MM.1S (cell line): ENCODE measurements at regions not wholly inside any gene's neighbourhood (a gene's known extent, or its start where the extent isn't known, plus 50 kb on each side); places are given as distances from the start of the nearest gene placed in this dataset.

Experiments used
- DNase-seq: peaks from one replicate; pipeline ENCODE4 v3.0.0-alpha.2; 2015
- H2AFZ ChIP-seq: fragments of 300-600 bp; sonication (generic); 2 replicates; pipeline ENCODE4 v1.6.0; 2016; ENCODE audit warnings: antibody characterized with exemption, low read length
- H3F3A ChIP-seq: fragments of 300-600 bp; sonication (generic); 2 replicates; pipeline ENCODE4 v1.6.1; 2016; ENCODE audit warnings: mild to moderate bottlenecking, antibody characterized with exemption, low read length, moderate library complexity, mixed read lengths; ENCODE audit not compliant: insufficient read depth
- H3K27ac ChIP-seq: fragments of 300-600 bp; sonication (generic); 2 replicates; pipeline ENCODE4 v1.5.1; 2016; ENCODE audit warnings: mild to moderate bottlenecking, low read length
- H3K27me3 ChIP-seq: fragments of 300-600 bp; sonication (generic); replicated peaks from 2 replicates; pipeline ENCODE4 v1.6.0; 2016; ENCODE audit warnings: low read length; ENCODE audit not compliant: insufficient read depth
- H3K36me3 ChIP-seq: fragments of 300-600 bp; sonication (generic); replicated peaks from 2 replicates; pipeline ENCODE4 v1.6.1; 2016; ENCODE audit warnings: mild to moderate bottlenecking, low read length, mixed read lengths; ENCODE audit not compliant: insufficient read depth
- H3K4me1 ChIP-seq: fragments of 300-600 bp; sonication (generic); 2 replicates; pipeline ENCODE4 v1.6.1; 2016; ENCODE audit warnings: low read length, mixed read lengths
- H3K4me2 ChIP-seq: fragments of 300-600 bp; sonication (generic); 2 replicates; pipeline ENCODE4 v1.6.0; 2016; ENCODE audit warnings: low read depth, low read length
- H3K4me3 ChIP-seq: fragments of 300-600 bp; sonication (generic); 2 replicates; pipeline ENCODE4 v1.5.1; 2016; ENCODE audit warnings: low read length, mixed read lengths
- H3K79me2 ChIP-seq: fragments of 300-600 bp; sonication (generic); 2 replicates; pipeline ENCODE4 v1.6.1; 2016; ENCODE audit warnings: mixed run types, low read length, mixed read lengths
- H3K9ac ChIP-seq: fragments of 300-600 bp; sonication (generic); 2 replicates; pipeline ENCODE4 v1.6.1; 2016; ENCODE audit warnings: low read length, mixed read lengths
- H3K9me2 ChIP-seq: fragments of 300-600 bp; sonication (generic); replicated peaks from 2 replicates; pipeline ENCODE4 v1.6.1; 2016; ENCODE audit warnings: mild to moderate bottlenecking, low read length, mixed read lengths; ENCODE audit not compliant: insufficient read depth
- H3K9me3 ChIP-seq: fragments of 300-600 bp; sonication (generic); replicated peaks from 2 replicates; pipeline ENCODE4 v1.6.1; 2016; ENCODE audit warnings: mild to moderate bottlenecking, low read length, mixed read lengths; ENCODE audit not compliant: insufficient read depth
- H4K20me1 ChIP-seq: fragments of 300-600 bp; sonication (generic); 2 replicates; pipeline ENCODE4 v1.6.1; 2016; ENCODE audit warnings: mild to moderate bottlenecking, low read length, moderate library complexity, mixed read lengths; ENCODE audit not compliant: insufficient read depth
- CTCF ChIP-seq: fragments of 300-600 bp; sonication (generic); IDR thresholded peaks from 2 replicates; pipeline ENCODE4 v1.5.1; 2016; ENCODE audit warnings: antibody characterized with exemption, low read length, mixed read lengths
- EZH2 ChIP-seq: fragments of 300-600 bp; sonication (generic); optimal IDR thresholded peaks from 2 replicates; pipeline ENCODE3; 2017; ENCODE audit warnings: low read depth, mild to moderate bottlenecking, antibody characterized with exemption, low read length, mixed read lengths
- EZH2phosphoT487 ChIP-seq: fragments of 300-600 bp; sonication (generic); IDR thresholded peaks from 2 replicates; pipeline ENCODE4 v1.6.1; 2018; ENCODE audit warnings: antibody characterized with exemption, low read length

- Histone ChIP-seq H3K27me3 (peaks cover 93% of the 10 kb centered on the region), H3K36me3 (no peaks in the 10 kb centered on the region), H3K9ac (no peak overlapping the region), H2AFZ (no peak overlapping the region), H3F3A (no peaks in the 10 kb centered on the region), H3K4me2 (no peak overlapping the region), H3K4me3 (no peak overlapping the region), H3K9me2 (no peaks in the 10 kb centered on the region), H3K4me1 (no peaks in the 10 kb centered on the region), H3K9me3 (no peaks in the 10 kb centered on the region), H3K27ac (no peak overlapping the region), H4K20me1 (no peaks in the 10 kb centered on the region), H3K79me2 (no peaks in the 10 kb centered on the region)
- TF ChIP-seq EZH2 (no peak), EZH2phosphoT487 (no peak), CTCF (no peak)
- no peak for DNase-seq
Measured at GRCh38 chr1:20429296-20429695, 56.7 kb downstream of the CAMK2N1 start.

GRCh38 chr1:20428841-20429240 is 57.2 kb downstream of the CAMK2N1 start:
- peaks cover 94% of the 10 kb centered on the region for H3K27me3 ChIP-seq
- TF ChIP-seq EZH2phosphoT487 (no peak), EZH2 (no peak), CTCF (no peak)
- H3K9me2 ChIP-seq = no peaks in the 10 kb centered on the region
- H3K9ac ChIP-seq = no peak overlapping the region
- no peaks in the 10 kb centered on the region for H4K20me1 ChIP-seq
- no peak for DNase-seq
- H3K36me3 ChIP-seq = no peaks in the 10 kb centered on the region
- no peaks in the 10 kb centered on the region for H3F3A ChIP-seq
- no peak overlapping the region for H3K4me3 ChIP-seq
- no peak overlapping the region for H2AFZ ChIP-seq
- H3K9me3 ChIP-seq = no peaks in the 10 kb centered on the region
- H3K4me1 ChIP-seq = no peaks in the 10 kb centered on the region
- no peak overlapping the region for H3K4me2 ChIP-seq
- H3K79me2 ChIP-seq = no peaks in the 10 kb centered on the region
- H3K27ac ChIP-seq = no peak overlapping the region

GRCh38 chr1:20426923-20427322 is 59.1 kb downstream of the CAMK2N1 start:
- no peaks in the 10 kb centered on the region for H3K79me2 ChIP-seq
- no peaks in the 10 kb centered on the region for H4K20me1 ChIP-seq
- H3K4me1 ChIP-seq = no peaks in the 10 kb centered on the region
- H3K4me2 ChIP-seq = no peak overlapping the region
- H3K27me3 ChIP-seq = peaks cover 100% of the 10 kb centered on the region
- no peaks in the 10 kb centered on the region for H3K36me3 ChIP-seq
- H3K9me2 ChIP-seq = no peaks in the 10 kb centered on the region
- no peaks in the 10 kb centered on the region for H3K9me3 ChIP-seq
- no peak for DNase-seq
- no peaks in the 10 kb centered on the region for H3F3A ChIP-seq
- TF ChIP-seq EZH2 = no peak
- TF ChIP-seq EZH2phosphoT487 = no peak
- no peak for TF ChIP-seq CTCF
- H3K27ac ChIP-seq = no peak overlapping the region
- H3K4me3 ChIP-seq = no peak overlapping the region
- H3K9ac ChIP-seq = no peak overlapping the region
- no peak overlapping the region for H2AFZ ChIP-seq
